Lung microvascular endothelial cell (primary cell): ENCODE measurements at regions not wholly inside any gene's neighbourhood (a gene's known extent, or its start where the extent isn't known, plus 50 kb on each side); places are given as distances from the start of the nearest gene placed in this dataset.
"Not testable (repeated sequence)": the region's sequence is repeated elsewhere in the genome, so short reads cannot be mapped to it uniquely, and the experiment has no call there.

Experiments used
- DNase-seq, 2 donors: peaks; one replicate each; pipeline versions ENCODE4 v3.0.0 to v3.0.0-alpha.2; 2010; ENCODE audit warnings: low read depth in 2 of 2

DNA sequence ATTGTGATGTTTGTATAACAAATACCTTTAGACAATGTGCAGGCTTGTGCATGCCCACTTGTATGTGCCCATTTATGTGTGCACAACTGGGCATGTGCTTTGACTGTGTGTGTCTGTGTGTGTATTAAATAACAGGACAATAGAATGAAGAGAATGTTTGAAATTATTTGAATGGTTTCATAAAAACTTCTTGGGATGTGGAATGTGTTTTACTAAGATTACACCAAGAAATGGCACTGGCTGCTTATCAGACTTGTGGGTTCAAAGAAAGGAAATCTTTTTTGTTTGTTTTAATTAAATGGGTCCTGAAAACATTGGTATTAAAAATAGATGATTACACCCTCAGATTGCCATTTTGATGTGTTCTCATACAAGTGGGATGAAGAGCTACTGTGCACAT, 191.6 kb upstream of the CCN2 start:
- no peak for DNase-seq

DNA sequence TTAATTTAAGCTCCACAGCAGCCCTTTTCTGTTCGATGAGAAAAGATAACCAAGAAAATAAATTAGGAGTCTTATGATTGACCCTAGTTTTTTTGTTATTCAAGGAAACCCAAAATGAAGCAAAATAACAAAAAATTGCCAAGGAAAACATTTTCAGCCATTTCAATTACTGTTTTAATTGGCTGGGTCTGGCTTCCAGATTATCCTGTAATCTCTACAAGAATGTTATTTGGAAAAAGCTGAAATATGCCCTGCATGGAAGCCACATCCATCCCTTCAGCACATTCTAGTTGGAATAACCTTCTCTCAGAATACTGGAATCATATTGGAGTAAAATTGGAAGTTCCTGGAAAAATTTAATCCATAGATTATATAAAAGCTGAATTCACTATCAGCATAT, 191.1 kb upstream of the CCN2 start:
- DNase-seq, result peak in 1 of 2 donors; percentile 34

DNA sequence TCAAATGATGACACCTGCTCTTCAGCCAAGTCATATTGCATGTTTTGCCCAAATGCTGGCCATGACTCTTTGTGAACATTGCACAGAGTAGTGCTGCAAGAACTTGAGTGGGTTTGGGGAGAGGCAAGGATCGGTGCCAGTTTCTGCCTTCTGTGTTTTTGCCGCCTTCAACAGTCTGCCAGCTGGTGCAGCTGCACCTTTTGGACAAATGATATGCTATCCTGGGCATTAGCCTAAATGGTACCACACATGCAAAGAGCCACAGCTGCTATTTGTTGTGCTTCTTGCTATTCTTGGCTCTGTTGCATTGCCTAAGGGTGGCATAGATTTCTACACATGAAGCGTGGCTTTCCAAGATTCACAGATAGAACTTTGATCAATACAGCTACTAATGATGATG, 189.0 kb upstream of the CCN2 start:
- DNase-seq, result no peak

DNA sequence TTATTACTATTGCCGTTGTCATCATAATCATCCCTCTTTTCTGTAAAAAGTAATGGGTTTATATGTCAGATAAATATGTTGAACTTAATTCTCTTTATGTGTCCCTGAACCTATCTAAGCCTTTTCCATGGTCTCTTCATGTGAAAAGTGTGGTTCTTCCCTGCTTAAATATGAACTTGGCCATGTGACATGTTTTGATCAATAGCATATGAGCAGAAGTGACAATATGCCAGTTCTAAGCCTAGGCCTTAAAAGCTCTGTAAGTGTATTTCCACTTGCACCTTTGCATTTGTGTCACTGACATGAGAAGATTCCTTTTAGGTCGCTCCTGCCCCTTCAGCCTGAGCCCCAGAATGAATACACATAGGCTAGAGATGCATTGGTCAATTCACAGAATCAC, 188.4 kb upstream of the CCN2 start:
- DNase-seq, result no peak

DNA sequence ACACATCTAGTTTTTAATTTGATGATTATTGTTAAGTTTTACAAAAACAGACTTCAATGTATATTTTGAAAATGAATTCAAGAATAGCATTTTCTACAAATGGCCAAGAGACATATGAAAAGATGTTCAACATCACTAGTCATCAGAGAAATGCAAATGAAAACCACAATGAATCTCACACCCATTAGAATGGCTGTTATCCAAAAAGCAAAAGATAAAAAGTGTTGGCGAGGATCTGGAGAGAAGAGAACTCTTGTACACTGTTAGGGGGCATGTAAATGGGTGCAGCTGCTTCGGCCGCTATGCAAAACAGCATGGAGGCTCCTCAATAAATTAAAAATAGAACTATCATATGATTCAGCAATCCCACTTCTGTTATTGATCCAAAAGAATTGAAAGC, 185.8 kb upstream of the CCN2 start:
- DNase-seq, result no peak

DNA sequence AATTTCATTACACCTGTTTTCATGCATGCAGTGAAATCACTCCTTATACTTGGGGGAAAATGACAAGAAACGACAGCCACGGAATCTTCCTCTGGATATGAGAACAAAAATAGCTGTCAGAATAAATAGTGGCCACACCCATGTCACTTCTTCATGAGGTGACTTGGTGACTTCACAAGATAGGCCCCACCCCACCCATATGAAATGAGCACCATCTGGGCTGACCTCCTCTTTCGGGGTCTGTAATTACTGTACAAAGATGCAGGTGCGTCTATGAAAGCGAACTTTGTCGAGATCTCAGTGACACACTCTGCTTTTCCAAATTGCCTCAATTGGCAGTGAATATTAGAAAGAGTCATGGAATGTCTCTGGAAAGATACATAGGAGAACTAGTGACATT, 184.2 kb upstream of the CCN2 start:
- peak in 1 of 2 donors; percentile 29 for DNase-seq

DNA sequence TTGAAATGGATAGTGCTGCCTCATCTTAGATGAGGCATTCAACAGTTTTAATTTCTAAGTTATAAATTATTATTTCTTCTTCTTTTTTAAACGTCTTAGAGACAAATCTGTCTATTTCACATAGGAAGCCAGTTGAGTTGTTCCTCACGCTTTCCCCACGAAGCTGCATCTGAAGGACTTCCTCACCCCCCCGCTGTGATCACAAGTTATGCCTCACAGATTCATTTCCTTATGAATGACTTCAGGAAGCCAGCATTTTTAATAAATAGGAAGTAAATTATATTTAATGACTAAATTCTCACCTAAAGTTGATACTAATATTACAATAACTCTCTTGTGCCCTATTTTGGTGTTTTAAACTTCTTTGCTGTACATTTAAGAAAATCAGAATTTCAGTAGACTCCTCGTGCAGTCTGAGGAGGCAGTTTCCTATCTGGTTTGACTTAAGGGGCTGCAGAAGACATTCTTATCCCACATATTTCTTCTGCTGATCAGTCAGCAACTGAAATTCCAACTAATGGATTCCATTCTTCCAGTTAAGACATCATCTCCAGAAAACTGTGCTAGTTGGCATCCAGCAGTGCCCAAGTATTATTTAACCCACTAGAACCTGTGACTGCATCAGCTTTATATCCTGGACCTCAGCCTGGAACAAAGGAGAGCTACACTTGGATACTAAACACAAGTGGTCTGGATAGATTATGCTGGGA, 182.7 kb upstream of the CCN2 start:
- peak; percentile 26 to 95 for DNase-seq

DNA sequence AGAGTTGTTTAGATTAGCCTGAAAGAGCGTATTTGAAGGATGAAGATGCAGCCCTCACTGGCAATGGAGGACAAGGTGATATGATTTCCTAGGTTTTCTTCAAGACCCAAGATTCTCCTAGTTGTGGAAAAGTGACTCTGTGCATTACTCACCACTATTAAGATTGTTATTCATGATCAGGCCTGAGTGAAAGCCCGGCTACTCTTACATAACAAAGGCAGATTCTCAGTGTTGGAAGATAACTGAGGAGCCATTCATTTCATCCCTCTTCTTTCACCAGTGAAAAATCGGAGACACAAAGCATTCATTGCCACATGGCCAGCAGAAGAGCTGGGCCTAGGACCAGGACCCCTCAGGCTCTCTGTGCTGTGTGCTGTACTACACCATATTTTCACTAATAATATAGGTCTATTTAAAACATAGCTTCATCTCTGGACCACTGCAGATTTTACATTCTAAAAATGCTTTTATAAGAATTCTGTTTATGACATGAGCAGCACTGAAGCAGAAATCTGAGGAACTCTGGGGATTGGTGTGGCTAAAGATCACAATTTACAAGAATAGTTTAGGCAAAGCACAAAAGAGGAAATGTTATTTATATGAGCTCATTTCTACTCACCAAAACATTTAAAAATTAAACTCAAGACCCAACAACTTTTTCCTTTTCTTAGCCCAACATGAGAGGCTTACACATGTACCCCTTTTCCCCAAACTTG, 181.9 kb upstream of the CCN2 start:
- peak in 1 of 2 donors; percentile 78 for DNase-seq

DNA sequence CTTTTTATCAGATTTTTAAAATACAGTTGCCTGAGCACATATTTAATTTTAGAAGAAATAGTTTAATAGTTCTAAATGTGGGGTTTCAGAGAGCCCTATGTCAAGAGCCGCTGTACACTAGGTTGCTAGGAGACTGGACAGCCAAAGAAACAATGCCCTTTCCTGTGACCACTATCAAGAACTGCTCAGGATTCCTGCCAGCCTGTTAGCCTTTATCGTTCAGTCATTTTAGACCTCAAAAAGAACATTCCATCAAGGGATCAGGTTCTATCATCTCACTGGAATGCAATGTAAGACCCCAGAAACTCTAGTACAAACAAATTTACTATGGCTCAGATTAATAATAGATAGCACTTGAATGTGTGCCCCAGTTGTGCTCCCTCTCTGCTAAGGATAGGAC, 181.2 kb upstream of the CCN2 start:
- peak; percentile 76 to 90 for DNase-seq

DNA sequence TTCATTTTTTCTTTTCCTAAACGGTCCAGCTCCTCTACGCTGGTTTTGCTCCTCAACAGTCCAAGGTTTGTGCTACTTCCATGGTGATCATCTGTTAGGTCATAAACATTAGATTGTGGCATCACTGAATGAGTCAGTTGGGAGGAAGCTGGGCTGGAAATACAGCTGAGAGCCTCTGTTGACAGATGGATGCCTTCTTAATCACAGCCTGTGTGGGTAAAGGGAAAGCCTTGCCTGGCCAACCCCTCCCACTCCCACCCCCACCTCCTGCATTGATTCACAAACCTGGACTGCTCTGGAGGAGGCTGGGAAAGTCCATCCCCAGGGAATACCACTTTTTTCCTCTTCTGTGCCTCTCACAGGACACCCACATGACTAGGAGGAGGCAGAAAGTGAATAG, 180.6 kb upstream of the CCN2 start:
- peak; percentile 92 to 100 for DNase-seq

DNA sequence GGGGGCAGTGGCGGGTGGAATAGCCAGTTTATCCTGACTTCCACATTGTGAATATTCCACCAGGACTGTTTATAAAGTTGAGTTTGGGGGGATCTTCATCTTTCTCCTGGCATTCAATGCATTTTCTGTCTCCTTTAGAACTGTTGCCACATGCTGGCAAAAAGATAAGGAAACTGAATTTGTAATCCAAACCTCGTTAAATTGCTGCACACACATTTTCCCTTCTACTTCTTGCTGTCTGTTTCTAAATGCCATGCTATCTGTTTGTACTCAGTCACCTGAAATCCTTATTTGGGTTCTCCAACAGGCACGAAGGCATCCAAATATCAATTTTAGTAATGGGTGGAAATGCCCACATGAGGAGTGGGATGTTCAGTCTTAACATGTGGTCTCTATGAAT, 180.2 kb upstream of the CCN2 start:
- no peak for DNase-seq

DNA sequence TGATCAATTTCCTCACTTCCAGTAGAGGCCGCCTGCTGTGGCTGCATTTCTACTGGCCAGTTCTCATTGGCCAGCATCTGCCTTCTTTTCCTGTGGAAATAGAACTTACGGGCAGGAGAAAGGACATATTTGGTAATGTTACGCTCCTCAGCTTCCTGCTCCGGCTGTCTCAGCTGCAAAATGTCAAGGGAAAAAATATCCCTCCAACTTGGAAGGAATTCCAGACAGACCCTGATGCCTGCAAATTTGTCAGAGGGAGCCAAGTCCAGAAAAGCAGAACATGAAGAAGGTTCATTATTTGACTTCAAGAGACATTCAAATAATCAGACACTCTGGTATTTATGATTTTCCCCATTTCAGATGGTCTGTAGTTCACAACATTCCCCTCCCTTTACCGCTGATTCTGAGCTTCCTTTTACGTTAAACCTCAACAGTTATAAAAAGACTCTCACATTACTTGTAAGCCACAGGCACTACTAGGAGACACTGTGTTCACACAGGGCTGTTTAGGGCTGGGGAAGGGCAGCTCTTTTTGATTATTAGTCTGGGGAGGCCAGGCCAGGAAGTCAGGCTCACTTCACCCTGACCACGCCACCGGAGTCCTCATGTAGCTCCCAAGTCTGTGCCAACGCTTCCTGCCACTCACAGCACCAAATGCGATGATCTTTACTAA, 179.6 kb upstream of the CCN2 start:
- DNase-seq, result peak; percentile 13 to 85

DNA sequence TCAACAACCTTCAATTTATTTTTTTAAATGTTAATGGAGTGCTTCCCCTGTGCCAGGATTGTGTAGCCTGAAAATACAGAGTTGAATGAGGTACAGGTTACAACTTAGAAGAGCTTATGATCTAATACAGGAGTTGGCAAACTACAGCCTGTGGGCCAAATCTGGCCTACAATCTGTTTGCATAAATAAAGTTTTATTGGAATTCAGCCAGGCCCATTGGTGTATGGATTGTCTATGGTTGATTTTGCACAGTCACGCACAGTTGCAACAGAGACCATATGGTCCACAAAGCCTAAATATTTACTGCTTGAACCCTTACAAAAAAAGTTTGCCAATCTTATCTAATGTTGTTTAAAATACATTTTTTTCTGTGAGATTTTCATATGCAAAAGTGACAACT, 177.3 kb upstream of the CCN2 start:
- DNase-seq, result no peak

DNA sequence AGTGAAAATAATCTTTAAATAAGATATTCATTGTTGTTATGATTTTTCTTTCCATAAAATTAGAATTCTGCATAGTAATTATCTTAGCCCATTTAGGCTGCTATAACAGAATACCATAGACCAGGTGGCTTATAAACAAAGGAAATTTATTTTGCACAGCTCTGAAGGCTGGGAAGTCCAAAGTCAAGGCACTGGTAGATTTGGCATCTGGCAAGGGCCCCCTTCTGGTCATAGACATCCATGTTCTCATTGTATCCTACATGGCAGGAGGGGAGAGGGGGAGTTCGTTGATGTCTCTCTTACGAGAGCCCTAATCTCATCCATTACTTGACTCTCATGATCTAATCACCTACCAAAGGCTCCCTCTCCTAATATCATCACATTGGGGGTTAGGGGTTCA, 175.0 kb upstream of the CCN2 start:
- DNase-seq, result no peak

DNA sequence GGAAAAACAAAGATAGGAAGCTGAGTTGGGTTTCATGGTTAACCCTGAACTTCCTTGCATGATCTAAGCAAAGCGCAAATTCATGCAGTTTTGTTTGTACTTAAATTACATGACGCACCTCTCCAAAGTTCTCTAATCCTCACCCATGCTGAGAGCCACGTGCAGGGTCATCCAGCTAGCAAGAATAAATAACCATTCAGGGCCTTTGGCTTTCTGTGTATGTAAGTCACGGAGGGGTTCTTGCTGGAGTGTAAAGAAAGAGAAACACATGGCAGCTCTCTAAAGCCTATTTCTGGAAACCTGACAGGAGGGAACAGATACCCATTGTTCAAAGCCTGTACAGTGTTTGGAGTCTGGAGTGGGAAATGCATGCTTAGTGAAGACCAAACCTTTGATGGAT, 171.7 kb upstream of the CCN2 start:
- DNase-seq, result peak; percentile 24 to 93

DNA sequence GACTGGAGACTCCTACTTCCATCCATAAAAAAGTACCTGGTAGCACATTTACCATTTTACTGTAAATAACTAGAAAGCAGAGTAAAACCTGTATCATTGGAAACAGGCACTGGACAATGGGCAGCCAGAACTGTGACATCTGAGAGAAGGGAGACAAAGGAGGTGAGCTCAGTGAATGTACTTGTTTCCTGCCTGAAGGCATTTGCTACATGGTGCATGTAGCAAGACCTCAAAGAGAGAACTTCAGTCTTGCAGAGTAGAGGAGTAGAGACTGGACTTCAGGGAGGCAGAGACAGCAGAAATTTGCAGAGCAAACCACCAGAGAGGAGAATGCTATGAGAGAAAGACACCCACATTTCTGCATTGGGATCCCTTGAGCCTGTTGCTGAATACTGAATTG, 171.0 kb upstream of the CCN2 start:
- DNase-seq, result peak in 1 of 2 donors; percentile 23

DNA sequence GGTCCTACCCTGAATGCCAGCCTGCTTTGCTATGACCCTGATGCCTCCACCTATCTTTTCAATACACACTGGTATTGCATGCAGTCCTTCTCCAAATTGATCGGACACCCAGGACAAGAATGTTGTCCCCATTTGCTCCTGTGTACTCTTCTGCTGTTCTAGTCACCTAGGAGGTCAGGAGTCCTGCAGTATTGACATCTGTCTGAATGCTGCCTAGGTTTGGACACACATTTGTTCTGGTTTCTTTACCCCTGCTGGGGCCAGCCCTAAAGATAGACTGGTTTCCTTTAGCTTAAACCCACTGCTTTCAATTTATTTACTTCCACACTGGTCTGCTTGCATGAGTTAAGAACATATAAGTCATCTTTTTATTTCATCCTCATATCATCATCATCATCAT, 167.0 kb upstream of the CCN2 start:
- DNase-seq, result no peak

DNA sequence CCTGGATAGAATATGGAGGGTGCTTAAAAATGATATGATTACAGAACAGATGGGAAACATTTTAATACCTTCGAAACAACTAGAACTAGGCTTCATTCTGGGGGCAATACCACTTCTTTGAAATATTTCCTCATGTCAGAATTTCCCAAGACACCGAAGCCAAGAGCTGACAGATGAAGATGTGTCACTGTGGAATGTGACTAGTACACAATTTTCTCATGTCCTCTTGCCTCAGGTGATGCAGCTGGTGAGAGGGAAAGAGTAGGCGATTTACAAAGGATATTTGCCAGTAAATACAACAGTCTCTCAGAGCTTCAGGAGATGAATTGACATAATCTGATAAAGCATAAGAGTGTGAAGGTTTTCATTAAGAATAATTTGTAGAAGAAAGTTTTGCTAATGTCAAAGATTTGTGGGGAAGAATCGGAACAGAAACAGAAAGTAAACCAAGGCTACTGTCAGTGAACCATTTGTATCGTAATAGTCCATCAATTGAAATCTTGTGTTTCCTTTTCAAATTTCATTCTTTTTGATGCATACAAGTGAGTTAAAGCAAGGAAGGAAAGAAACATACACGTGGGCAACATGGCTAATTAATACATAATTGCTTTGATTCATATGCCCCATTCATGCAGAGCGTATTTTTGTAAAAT, 164.7 kb upstream of the CCN2 start:
- DNase-seq, result peak in 1 of 2 donors; percentile 69

DNA sequence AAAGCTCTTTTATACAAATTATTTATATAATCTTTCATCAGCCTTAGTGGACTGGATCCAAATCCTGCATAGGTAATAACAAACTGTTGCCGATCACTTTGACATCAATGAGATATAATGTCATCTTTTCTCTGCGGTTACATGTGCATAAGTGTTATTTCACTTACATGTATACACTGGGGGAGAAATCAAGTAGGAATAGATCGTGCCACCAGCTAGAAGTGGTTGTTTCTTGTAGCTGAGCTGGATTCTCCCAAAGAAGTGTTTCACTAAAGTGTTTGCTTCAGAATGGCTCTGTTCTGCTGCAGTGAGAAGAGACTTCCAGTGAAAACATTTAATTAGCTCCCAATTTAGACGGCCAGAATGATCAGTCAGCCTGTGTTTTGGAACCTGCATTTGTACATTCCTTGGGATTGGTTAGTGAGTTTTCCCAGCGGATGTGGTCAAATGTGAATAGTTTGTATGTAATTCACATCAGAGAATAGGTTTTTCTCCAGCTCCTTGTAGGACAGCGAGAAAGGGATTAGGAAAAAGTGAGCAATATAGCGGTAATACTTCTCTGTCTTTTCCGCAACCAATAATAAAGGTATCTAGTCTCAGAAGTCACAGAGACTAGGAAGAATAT, 163.1 kb upstream of the CCN2 start:
- DNase-seq, result no peak

DNA sequence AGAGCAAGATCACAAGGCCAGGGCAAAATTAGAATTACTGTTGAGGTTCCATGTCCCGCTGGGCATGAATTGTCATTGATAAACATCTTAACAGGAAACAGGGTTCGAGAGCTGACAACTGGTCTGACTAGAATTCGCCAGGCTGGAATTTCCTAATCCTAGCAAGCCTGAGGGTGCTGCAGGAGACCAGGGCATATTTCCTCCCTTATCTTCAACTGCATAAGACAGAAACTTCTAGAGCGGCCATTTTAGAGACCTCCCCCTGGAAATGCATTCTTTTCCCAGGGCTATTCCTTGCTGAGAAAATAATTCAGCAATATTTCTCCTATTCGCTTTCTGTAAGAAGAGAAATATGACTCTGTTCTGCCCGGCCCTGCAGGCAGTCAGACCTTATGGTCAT, 158.6 kb upstream of the CCN2 start:
- DNase-seq, result not testable (repeated sequence)

DNA sequence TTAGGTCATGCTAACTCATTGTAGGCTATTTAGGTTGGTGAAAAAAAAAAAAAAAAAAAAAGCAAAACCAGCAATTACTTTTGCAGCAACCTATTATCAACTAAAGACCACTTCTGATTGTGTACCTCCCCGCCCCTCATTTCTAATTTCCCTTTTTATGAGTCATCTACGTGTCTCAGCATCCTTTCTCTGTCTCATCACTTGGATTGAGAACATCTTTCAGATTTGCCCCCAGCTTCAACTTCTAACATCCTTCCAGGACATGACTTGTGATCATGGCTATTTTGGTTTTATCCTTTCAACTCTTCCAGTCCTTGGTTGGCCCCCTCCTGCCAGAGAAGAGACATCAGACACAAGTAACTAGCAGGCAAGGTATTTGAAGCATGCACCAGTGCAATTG, 156.7 kb upstream of the CCN2 start:
- DNase-seq, result peak in 1 of 2 donors; percentile 63

DNA sequence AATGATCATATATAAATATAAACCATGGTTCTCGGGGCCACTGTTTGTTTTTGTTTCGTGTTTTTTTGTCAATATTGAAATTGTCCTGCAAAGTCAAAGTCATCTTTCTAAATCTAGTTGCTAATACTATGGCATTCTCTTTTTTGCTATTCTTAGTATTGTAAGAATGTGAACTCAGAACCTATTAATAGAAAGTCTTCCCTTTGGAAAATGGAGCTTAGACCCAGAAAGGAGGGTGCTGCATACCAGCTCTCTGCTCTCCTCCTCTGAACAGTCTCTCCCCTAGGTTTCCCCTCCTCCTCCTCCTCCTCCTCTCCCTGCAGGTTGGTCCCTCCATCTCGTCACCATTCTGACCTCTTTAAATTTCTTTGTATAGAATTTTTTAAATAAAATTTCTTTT, 150.4 kb upstream of the CCN2 start:
- no peak for DNase-seq
